ENCODE measurements at regions not wholly inside any gene's neighbourhood (a gene's known extent, or its start where the extent isn't known, plus 50 kb on each side); places are given as distances from the start of the nearest gene placed in this dataset.
"Not testable (repeated sequence)": the region's sequence is repeated elsewhere in the genome, so short reads cannot be mapped to it uniquely, and the experiment has no call there.

GRCh38 chr2:113826346-113827285 lies 63.3 kb upstream of the ACTR3 start:
- WGBS, 2 donors, result 49 to 66% methylated on average over 4 of the region's 4 CpGs

GRCh38 chr2:113823716-113824595 lies 65.9 kb upstream of the ACTR3 start:
- WGBS, 2 donors, result 78 to 79% methylated on average over 4 of the region's 4 CpGs
- H3K4me1 ChIP-seq (ENCODE audit: control insufficient read depth in 2 of 2, insufficient read depth in 2 of 2, low read length in 1 of 2), result no peaks in the 10 kb centered on the region
- H3K36me3 ChIP-seq (ENCODE audit: control insufficient read depth in 2 of 2, insufficient read depth in 2 of 2, low read length in 1 of 2), result no peaks in the 10 kb centered on the region
- H3K27ac ChIP-seq (ENCODE audit: low read depth in 2 of 2, low read length in 1 of 2), result no peak overlapping the region
- H3K9me3 ChIP-seq (ENCODE audit: control insufficient read depth in 2 of 2, insufficient read depth in 1 of 2, low read depth in 1 of 2, low read length in 1 of 2), result no peaks in the 10 kb centered on the region
- H3K27me3 ChIP-seq (ENCODE audit: control insufficient read depth in 1 of 2, insufficient read depth in 2 of 2, low read length in 2 of 2), result no peaks in the 10 kb centered on the region
- H3K4me3 ChIP-seq (ENCODE audit: low read depth in 1 of 2, low read length in 2 of 2), result no peak overlapping the region

More at GRCh38 chr2:113826346-113827285, 63.3 kb upstream of the ACTR3 start:
- H3K9me3 ChIP-seq (ENCODE audit: control insufficient read depth in 2 of 2, insufficient read depth in 1 of 2, low read depth in 1 of 2, low read length in 1 of 2), result no peaks in the 10 kb centered on the region
- H3K4me1 ChIP-seq (ENCODE audit: control insufficient read depth in 2 of 2, insufficient read depth in 2 of 2, low read length in 1 of 2), result no peaks in the 10 kb centered on the region
- H3K27ac ChIP-seq (ENCODE audit: low read depth in 2 of 2, low read length in 1 of 2), result no peak overlapping the region
- no peaks in the 10 kb centered on the region for H3K36me3 ChIP-seq (ENCODE audit: control insufficient read depth in 2 of 2, insufficient read depth in 2 of 2, low read length in 1 of 2)
- H3K4me3 ChIP-seq (ENCODE audit: low read depth in 1 of 2, low read length in 2 of 2), result no peak overlapping the region
- H3K27me3 ChIP-seq (ENCODE audit: control insufficient read depth in 1 of 2, insufficient read depth in 2 of 2, low read length in 2 of 2), result no peaks in the 10 kb centered on the region

- Histone ChIP-seq H3K4me3 (ENCODE audit: low read depth in 1 of 2, low read length in 2 of 2) (no peak overlapping the region), H3K9me3 (ENCODE audit: control insufficient read depth in 2 of 2, insufficient read depth in 1 of 2, low read depth in 1 of 2, low read length in 1 of 2) (no peaks in the 10 kb centered on the region), H3K27me3 (ENCODE audit: control insufficient read depth in 1 of 2, insufficient read depth in 2 of 2, low read length in 2 of 2) (no peaks in the 10 kb centered on the region), H3K27ac (ENCODE audit: low read depth in 2 of 2, low read length in 1 of 2) (no peak overlapping the region), H3K4me1 (ENCODE audit: control insufficient read depth in 2 of 2, insufficient read depth in 2 of 2, low read length in 1 of 2) (no peaks in the 10 kb centered on the region), H3K36me3 (ENCODE audit: control insufficient read depth in 2 of 2, insufficient read depth in 2 of 2, low read length in 1 of 2) (no peaks in the 10 kb centered on the region)
- WGBS, 2 donors, result 81 to 82% methylated on average over 7 of the region's 7 CpGs
These were observed 65.8 kb upstream of the SLC35F5 start for GRCh38 chr2:113822087-113822815.

- Histone ChIP-seq H3K27ac (ENCODE audit: low read depth in 2 of 2, low read length in 1 of 2) (no peak overlapping the region), H3K4me1 (ENCODE audit: control insufficient read depth in 2 of 2, insufficient read depth in 2 of 2, low read length in 1 of 2) (no peaks in the 10 kb centered on the region), H3K27me3 (ENCODE audit: control insufficient read depth in 1 of 2, insufficient read depth in 2 of 2, low read length in 2 of 2) (no peaks in the 10 kb centered on the region), H3K36me3 (ENCODE audit: control insufficient read depth in 2 of 2, insufficient read depth in 2 of 2, low read length in 1 of 2) (no peaks in the 10 kb centered on the region), H3K9me3 (ENCODE audit: control insufficient read depth in 2 of 2, insufficient read depth in 1 of 2, low read depth in 1 of 2, low read length in 1 of 2) (no peaks in the 10 kb centered on the region), H3K4me3 (ENCODE audit: low read depth in 1 of 2, low read length in 2 of 2) (no peak overlapping the region)
- 18% methylated on average over 10 of the region's 10 CpGs for WGBS, 2 donors
These were observed 62.0 kb upstream of the SLC35F5 start for GRCh38 chr2:113818382-113818951.

GRCh38 chr2:113813396-113813795 lies 57.0 kb upstream of the SLC35F5 start:
- not testable (repeated sequence) for H3K4me1 ChIP-seq (ENCODE audit: control insufficient read depth in 2 of 2, insufficient read depth in 2 of 2, low read length in 1 of 2); H3K9me3 ChIP-seq (ENCODE audit: control insufficient read depth in 2 of 2, insufficient read depth in 1 of 2, low read depth in 1 of 2, low read length in 1 of 2); H3K27ac ChIP-seq (ENCODE audit: low read depth in 2 of 2, low read length in 1 of 2); H3K36me3 ChIP-seq (ENCODE audit: control insufficient read depth in 2 of 2, insufficient read depth in 2 of 2, low read length in 1 of 2); H3K4me3 ChIP-seq (ENCODE audit: low read depth in 1 of 2, low read length in 2 of 2); H3K27me3 ChIP-seq (ENCODE audit: control insufficient read depth in 1 of 2, insufficient read depth in 2 of 2, low read length in 2 of 2)
- 88 to 96% methylated on average over 3 of the region's 3 CpGs for WGBS, 2 donors

GRCh38 chr2:113812204-113812603 lies 55.8 kb upstream of the SLC35F5 start:
- WGBS, 2 donors, result 72 to 80% methylated on average over 4 of the region's 4 CpGs
- H3K9me3 ChIP-seq (ENCODE audit: control insufficient read depth in 2 of 2, insufficient read depth in 1 of 2, low read depth in 1 of 2, low read length in 1 of 2), result no peaks in the 10 kb centered on the region
- H3K4me3 ChIP-seq (ENCODE audit: low read depth in 1 of 2, low read length in 2 of 2), result no peak overlapping the region
- H3K27me3 ChIP-seq (ENCODE audit: control insufficient read depth in 1 of 2, insufficient read depth in 2 of 2, low read length in 2 of 2), result no peaks in the 10 kb centered on the region
- H3K4me1 ChIP-seq (ENCODE audit: control insufficient read depth in 2 of 2, insufficient read depth in 2 of 2, low read length in 1 of 2), result no peaks in the 10 kb centered on the region
- no peak overlapping the region for H3K27ac ChIP-seq (ENCODE audit: low read depth in 2 of 2, low read length in 1 of 2)
- no peaks in the 10 kb centered on the region for H3K36me3 ChIP-seq (ENCODE audit: control insufficient read depth in 2 of 2, insufficient read depth in 2 of 2, low read length in 1 of 2)

- H3K36me3 ChIP-seq (ENCODE audit: control insufficient read depth in 2 of 2, insufficient read depth in 2 of 2, low read length in 1 of 2), result no peaks in the 10 kb centered on the region
- 87 to 94% methylated on average over 5 of the region's 5 CpGs for WGBS, 2 donors
- no peak overlapping the region for H3K4me3 ChIP-seq (ENCODE audit: low read depth in 1 of 2, low read length in 2 of 2)
- no peaks in the 10 kb centered on the region for H3K4me1 ChIP-seq (ENCODE audit: control insufficient read depth in 2 of 2, insufficient read depth in 2 of 2, low read length in 1 of 2)
- no peaks in the 10 kb centered on the region for H3K27me3 ChIP-seq (ENCODE audit: control insufficient read depth in 1 of 2, insufficient read depth in 2 of 2, low read length in 2 of 2)
- H3K27ac ChIP-seq (ENCODE audit: low read depth in 2 of 2, low read length in 1 of 2), result no peak overlapping the region
- no peaks in the 10 kb centered on the region for H3K9me3 ChIP-seq (ENCODE audit: control insufficient read depth in 2 of 2, insufficient read depth in 1 of 2, low read depth in 1 of 2, low read length in 1 of 2)
These were observed 52.8 kb upstream of the SLC35F5 start for GRCh38 chr2:113809076-113809736.

GRCh38 chr2:113807721-113808120 lies 51.3 kb upstream of the SLC35F5 start:
- 90 to 97% methylated on average over 2 of the region's 2 CpGs for WGBS, 2 donors
- no peaks in the 10 kb centered on the region for H3K27me3 ChIP-seq (ENCODE audit: control insufficient read depth in 1 of 2, insufficient read depth in 2 of 2, low read length in 2 of 2)
- no peaks in the 10 kb centered on the region for H3K36me3 ChIP-seq (ENCODE audit: control insufficient read depth in 2 of 2, insufficient read depth in 2 of 2, low read length in 1 of 2)
- no peaks in the 10 kb centered on the region for H3K9me3 ChIP-seq (ENCODE audit: control insufficient read depth in 2 of 2, insufficient read depth in 1 of 2, low read depth in 1 of 2, low read length in 1 of 2)
- no peaks in the 10 kb centered on the region for H3K4me1 ChIP-seq (ENCODE audit: control insufficient read depth in 2 of 2, insufficient read depth in 2 of 2, low read length in 1 of 2)
- H3K4me3 ChIP-seq (ENCODE audit: low read depth in 1 of 2, low read length in 2 of 2), result no peak overlapping the region
- H3K27ac ChIP-seq (ENCODE audit: low read depth in 2 of 2, low read length in 1 of 2), result no peak overlapping the region

All from esophagus (tissue), 2 donors.